Myocyte (in vitro differentiated cells): ENCODE measurements at regions not wholly inside any gene's neighbourhood (a gene's known extent, or its start where the extent isn't known, plus 50 kb on each side); places are given as distances from the start of the nearest gene placed in this dataset.
A peak's percentile ranks its signal among the peaks of the same experiment; 100 is the strongest.
"Not testable (repeated sequence)": the region's sequence is repeated elsewhere in the genome, so short reads cannot be mapped to it uniquely, and the experiment has no call there.

ENCODE experiments used
- DNase-seq: peaks from one replicate; pipeline ENCODE4 v3.0.0-alpha.2; 2012; ENCODE audit warnings: low read depth

- no peak for DNase-seq
Measured at GRCh38 chr6:51129043-51129442, 310.4 kb downstream of the TFAP2B start.

GRCh38 chr6:51137777-51138176, 319.1 kb downstream of the TFAP2B start:
- DNase-seq, result no peak

- no peak for DNase-seq
Measured at GRCh38 chr6:51139950-51140385, 321.3 kb downstream of the TFAP2B start.

DNA sequence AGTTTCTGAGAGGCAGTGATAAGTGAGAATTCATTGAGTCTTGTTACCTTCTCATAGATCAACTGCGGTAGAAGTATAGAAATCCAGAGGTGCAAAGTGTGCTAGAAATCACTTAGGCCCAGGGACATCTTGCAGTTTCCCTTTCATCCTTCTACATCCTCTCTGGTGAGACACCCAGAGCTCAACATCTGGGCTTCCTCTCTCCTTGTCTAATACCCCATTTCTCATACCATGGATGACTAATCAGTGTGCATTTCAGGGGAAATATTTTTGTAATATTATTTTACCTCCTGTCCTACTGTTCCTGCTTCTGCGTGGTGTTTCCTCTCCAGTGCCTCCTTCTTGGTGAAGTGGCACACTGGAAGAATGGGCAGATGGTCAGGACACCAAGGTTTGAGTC, 322.4 kb downstream of the TFAP2B start:
- DNase-seq, result no peak

GRCh38 chr6:51147756-51148155, 329.1 kb downstream of the TFAP2B start:
- no peak for DNase-seq

GRCh38 chr6:51152594-51152993, 333.9 kb downstream of the TFAP2B start:
- no peak for DNase-seq

GRCh38 chr6:51153109-51153508, 334.4 kb downstream of the TFAP2B start:
- no peak for DNase-seq

GRCh38 chr6:51154925-51155324, 336.3 kb downstream of the TFAP2B start:
- not testable (repeated sequence) for DNase-seq

DNA sequence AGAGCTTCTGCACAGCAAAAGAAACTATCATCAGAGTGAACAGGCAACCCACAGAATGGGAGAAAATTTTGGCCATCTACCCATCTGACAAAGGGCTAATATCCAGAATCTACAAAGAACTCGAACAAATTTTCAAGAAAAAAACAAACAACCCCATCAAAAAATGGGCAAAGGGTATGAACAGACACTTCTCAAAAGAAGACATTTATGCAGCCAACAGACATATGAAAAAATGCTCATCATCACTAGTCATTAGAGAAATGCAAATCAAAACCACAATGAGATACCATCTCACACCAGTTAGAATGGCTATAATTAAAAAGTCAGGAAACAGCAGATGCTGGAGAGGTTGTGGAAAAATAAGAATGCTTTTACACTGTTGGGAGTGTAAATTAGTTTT, 340.6 kb downstream of the TFAP2B start:
- DNase-seq, result not testable (repeated sequence)

DNA sequence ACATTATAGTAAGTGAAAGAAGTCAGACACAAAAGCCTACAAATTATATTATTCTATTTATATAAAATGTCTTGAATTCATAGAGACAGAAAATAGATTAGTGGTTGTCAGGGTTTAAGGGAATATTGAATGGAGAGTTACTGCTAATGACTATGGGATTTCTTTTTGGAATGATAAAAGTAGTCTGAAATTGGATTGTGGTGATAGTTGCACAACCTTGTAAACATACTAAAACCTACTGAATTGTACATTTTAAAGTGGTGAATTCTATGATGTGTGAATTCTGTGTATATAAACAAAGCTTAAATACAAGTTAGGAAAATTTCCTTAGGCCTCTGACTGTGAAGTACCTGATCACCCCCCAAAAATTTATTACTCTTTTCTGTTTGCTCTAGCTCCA, 343.1 kb downstream of the TFAP2B start:
- no peak for DNase-seq

GRCh38 chr6:51163843-51164529, 345.3 kb downstream of the TFAP2B start:
- no peak for DNase-seq

DNA sequence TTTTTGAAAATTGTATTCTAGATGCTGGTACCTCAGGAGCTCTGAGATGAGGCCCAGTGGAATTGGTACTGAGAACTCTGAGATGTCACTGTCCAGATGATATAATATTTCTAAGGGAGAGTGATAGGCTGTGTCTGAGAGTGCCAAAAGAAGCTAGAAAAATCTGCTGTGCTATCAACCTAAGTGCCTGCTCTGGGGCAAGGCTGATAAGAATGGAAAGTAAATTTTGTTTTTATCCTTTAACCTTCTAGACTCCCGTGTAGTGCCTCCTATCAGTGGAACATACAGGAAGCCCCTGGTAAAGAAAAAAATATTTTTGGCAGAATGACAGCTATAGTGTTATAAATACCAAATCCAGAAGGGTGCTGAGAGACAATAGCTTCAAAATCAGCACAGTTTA, 348.2 kb downstream of the TFAP2B start:
- no peak for DNase-seq

DNA sequence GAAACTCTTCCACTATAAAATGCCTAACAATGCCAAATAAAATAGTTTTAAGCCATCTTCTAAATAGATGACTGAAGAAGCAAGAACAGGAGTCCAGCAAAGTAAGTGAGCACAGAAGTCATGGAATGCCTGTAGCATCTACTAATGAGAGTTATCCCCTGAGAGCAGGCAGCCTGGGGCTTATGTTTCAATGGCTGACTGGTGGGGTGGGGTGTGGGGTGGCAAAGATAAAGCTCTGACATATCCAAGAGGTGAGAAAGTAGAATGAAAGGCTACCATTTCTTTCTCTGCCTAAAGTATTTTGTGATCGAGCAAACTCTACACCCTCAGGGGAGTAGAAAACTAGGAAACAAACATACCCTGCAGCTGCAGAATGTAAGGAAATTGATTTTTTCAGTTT, 348.8 kb downstream of the TFAP2B start:
- no peak for DNase-seq

DNA sequence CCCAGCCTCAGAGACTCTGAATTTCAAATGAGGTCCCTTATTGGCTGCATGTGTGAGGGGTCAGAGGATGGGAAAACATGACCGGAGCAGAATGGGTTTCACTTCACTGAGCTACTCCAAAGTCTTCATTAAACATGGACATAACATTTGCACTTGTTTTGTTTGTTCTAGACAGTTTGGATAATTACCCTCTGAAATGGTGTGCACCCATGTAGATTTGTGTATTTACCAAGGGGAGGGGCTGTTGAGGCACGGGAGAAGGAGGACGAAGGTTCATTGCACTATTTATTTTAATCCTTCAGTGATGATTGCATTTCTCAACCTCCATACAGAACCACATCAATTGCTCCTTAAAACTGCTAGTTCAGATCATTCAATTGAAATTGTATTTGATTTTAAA, 364.2 kb downstream of the TFAP2B start:
- DNase-seq, result no peak

GRCh38 chr6:51184046-51184445, 365.4 kb downstream of the TFAP2B start:
- no peak for DNase-seq

- not testable (repeated sequence) for DNase-seq
Measured at GRCh38 chr6:51193163-51193562, 374.5 kb downstream of the TFAP2B start.

DNA sequence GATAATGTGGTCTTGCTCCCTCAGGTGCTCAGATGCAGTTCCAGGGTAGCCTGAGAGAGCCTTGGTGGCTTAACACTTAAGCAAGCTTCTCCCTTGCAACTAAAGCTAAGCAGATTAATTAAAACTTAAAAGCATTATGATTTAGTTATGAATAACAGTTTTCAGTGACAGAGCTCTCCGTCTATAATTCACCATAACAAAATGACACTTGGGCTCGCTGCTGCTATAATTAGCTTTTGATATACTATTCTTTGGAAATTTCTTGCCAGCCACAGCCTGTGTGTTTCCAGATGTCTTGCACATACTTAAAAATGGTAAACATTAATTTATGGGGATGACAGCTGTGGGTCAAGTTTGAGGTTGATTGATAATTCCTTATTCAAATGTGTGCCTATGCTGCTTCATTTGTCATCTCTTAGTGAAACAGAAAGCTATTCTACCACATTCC, 380.5 kb downstream of the TFAP2B start:
- no peak for DNase-seq

DNA sequence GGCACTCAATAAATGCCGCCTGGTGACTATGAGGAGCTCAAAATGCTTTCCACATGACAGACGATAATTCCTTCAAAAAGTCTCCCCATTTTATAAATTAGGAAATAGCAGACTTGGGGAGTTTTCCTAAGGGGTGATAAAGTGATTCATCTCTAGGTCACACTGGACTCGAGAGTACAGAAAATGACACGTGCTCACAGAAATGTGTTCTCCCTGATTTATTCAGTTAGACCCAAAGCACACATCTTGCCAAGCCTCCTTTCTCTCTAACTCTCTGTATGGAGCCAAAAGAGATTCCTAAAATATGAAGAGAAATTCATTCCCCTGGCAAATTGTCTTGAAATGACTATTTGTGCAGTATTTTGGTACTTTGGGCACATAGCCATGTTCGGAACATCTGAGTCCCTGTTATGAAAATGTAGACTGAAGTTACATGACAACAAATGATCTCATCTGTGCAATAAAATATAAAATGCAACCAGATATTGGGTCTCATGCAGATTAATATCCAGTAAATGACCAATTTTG, 381.1 kb downstream of the TFAP2B start:
- DNase-seq, result no peak

GRCh38 chr6:51200676-51201075, 382.0 kb downstream of the TFAP2B start:
- DNase-seq, result no peak

GRCh38 chr6:51202653-51203052, 384.0 kb downstream of the TFAP2B start:
- not testable (repeated sequence) for DNase-seq

DNA sequence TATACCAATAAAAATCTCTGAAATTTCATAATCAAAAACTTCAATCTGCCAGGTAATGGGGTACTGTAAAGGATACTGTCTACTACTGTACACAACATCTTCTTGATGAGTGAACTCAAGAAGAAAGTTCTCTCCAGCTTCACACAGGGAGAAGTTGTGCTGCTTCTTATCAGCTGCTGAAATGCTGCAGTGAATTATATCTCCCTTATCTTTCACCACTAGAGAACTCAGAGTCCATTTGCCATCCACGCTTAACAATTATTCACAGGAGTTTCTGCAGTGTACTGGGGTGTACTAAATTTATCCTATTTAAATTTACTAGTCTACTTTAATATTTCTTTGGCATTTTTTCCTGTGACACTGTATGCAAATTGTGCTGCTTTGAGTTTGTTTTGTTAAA, 384.8 kb downstream of the TFAP2B start:
- peak; percentile 1 for DNase-seq

GRCh38 chr6:51206686-51207085, 388.0 kb downstream of the TFAP2B start:
- not testable (repeated sequence) for DNase-seq

- DNase-seq, result no peak
Measured at GRCh38 chr6:51209651-51210050, 391.0 kb downstream of the TFAP2B start.
